ENCODE measurements at regions not wholly inside any gene's neighbourhood (a gene's known extent, or its start where the extent isn't known, plus 50 kb on each side); places are given as distances from the start of the nearest gene placed in this dataset.

DNA sequence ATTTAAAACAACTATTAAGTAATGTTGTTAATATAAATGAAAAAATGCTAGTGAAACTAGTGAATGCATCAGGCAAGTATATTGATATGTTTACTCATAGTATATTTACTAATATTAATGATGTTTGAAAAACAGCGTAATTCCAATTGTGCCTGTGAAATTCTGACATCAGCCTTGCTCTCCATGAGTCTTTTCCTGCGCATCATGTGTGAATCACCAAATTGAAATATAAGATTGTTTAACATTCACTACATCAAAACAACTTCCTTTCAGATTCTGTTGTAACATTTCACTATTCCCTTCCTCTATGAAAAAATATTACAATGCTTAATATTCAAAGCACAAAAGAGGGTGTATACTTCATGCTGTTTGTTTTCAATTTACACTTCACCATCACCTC lies 1995.9 kb upstream of the SEL1L start:
- TF ChIP-seq POLR2A (IDR thresholded peaks at IDR 0.05) (no peak), CTCF (IDR thresholded peaks at IDR 0.05) (no peak)
- Histone ChIP-seq H3K4me3 (no peak overlapping the region), H3K9me3 (replicated peaks in 1 of 3) (no peaks in the 10 kb centered on the region), H3K27ac (no peak overlapping the region), H3K36me3 (replicated peaks in 1 of 2) (no peaks in the 10 kb centered on the region), H3K27me3 (no peaks in the 10 kb centered on the region), H3K4me1 (replicated peaks in 1 of 2) (no peaks in the 10 kb centered on the region)
- intact Hi-C loops (cut with DNase I), result no loop called here
- WGBS, 4 donors, result 94 to 100% (median 96%) methylated on average over 2 of the region's 2 CpGs
- DNase-seq, result no peak

DNA sequence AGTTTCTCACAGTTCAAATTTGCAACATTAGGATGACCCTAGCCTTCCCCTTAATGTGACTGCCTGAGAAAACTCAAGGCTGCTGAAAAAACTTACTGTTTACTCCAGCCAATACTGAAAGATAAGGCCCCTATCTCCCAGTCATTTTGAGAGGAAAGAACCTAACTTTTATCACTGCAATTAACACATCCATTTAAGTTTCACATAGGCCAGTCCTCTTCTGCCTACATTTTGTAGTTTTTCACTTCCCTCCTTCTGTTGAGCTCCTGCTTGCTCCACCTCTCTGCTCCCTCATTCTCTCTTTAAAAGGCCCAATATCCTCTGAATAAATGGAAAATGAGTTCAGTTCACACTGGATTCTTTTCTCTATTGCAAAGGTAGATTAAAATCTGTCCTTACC lies 1996.2 kb upstream of the FLRT2 start:
- DNase-seq, result no peak
- H3K9me3 ChIP-seq (replicated peaks in 1 of 3), result no peaks in the 10 kb centered on the region
- no peak overlapping the region for H3K4me3 ChIP-seq
- H3K27ac ChIP-seq, result no peak overlapping the region
- H3K36me3 ChIP-seq (replicated peaks in 1 of 2), result no peaks in the 10 kb centered on the region
- TF ChIP-seq POLR2A (IDR thresholded peaks at IDR 0.05), result no peak
- TF ChIP-seq CTCF (IDR thresholded peaks at IDR 0.05), result no peak
- H3K27me3 ChIP-seq, result no peaks in the 10 kb centered on the region
- intact Hi-C loops (cut with DNase I), result no loop called here
- H3K4me1 ChIP-seq (replicated peaks in 1 of 2), result no peaks in the 10 kb centered on the region

- TF ChIP-seq CTCF (IDR thresholded peaks at IDR 0.05) (no peak), POLR2A (IDR thresholded peaks at IDR 0.05) (no peak)
- DNase-seq, result no peak
- H3K4me3 ChIP-seq, result no peak overlapping the region
- H3K4me1 ChIP-seq (replicated peaks in 1 of 2), result no peaks in the 10 kb centered on the region
- intact Hi-C loops (cut with DNase I), result no loop called here
- no peak overlapping the region for H3K27ac ChIP-seq
- no peaks in the 10 kb centered on the region for H3K9me3 ChIP-seq (replicated peaks in 1 of 3)
- WGBS, 4 donors, result 43 to 50% (median 48%) methylated on average over 1 of the region's 1 CpG
- H3K27me3 ChIP-seq, result no peaks in the 10 kb centered on the region
- H3K36me3 ChIP-seq (replicated peaks in 1 of 2), result no peaks in the 10 kb centered on the region
These were observed 1994.9 kb upstream of the FLRT2 start for GRCh38 chr14:83534995-83535394.

- Histone ChIP-seq H3K4me1 (replicated peaks in 1 of 2) (no peaks in the 10 kb centered on the region), H3K9me3 (replicated peaks in 1 of 3) (no peaks in the 10 kb centered on the region), H3K4me3 (no peak overlapping the region), H3K27me3 (no peaks in the 10 kb centered on the region), H3K27ac (no peak overlapping the region), H3K36me3 (replicated peaks in 1 of 2) (no peaks in the 10 kb centered on the region)
- DNase-seq, result no peak
- TF ChIP-seq POLR2A (IDR thresholded peaks at IDR 0.05), result no peak
- no peak for TF ChIP-seq CTCF (IDR thresholded peaks at IDR 0.05)
- 84 to 90% (median 84%) methylated on average over 5 of the region's 5 CpGs for WGBS, 4 donors
- intact Hi-C loops (cut with DNase I), result no loop called here
These were observed 1994.5 kb upstream of the FLRT2 start for GRCh38 chr14:83535444-83535843.
